Loucy (cell line): ENCODE measurements at regions not wholly inside any gene's neighbourhood (a gene's known extent, or its start where the extent isn't known, plus 50 kb on each side); places are given as distances from the start of the nearest gene placed in this dataset.

Experiments used
- H2AFZ ChIP-seq: fragments of 200-600 bp; sonication (generic); 2 replicates; pipeline ENCODE4 v1.6.0; 2016; ENCODE audit warnings: antibody characterized with exemption, mild to moderate bottlenecking, low read length, moderate library complexity
- H3F3A ChIP-seq: fragments of 200-600 bp; 2 replicates; pipeline ENCODE4 v1.6.0; 2016; ENCODE audit warnings: antibody characterized with exemption, low read depth, mild to moderate bottlenecking
- H3K27me3 ChIP-seq: fragments of 200-600 bp; sonication (generic); 2 replicates; pipeline ENCODE4 v1.6.1; 2014; ENCODE audit warnings: low read length, mild to moderate bottlenecking; ENCODE audit not compliant: insufficient read depth, poor library complexity, severe bottlenecking
- H3K36me3 ChIP-seq: fragments of 200-600 bp; sonication (generic); 2 replicates; pipeline ENCODE4 v1.6.1; 2016; ENCODE audit warnings: low read length; ENCODE audit not compliant: insufficient read depth
- H3K4me1 ChIP-seq: fragments of 200-600 bp; sonication (generic); 2 replicates; pipeline ENCODE4 v1.5.1; 2014; ENCODE audit warnings: low read length, mild to moderate bottlenecking; ENCODE audit not compliant: insufficient read depth, poor library complexity, severe bottlenecking
- H3K4me2 ChIP-seq: fragments of 200-600 bp; sonication (generic); 2 replicates; pipeline ENCODE4 v1.6.0; 2014; ENCODE audit warnings: antibody characterized with exemption, low read length, low read depth, mild to moderate bottlenecking; ENCODE audit not compliant: poor library complexity, severe bottlenecking
- H3K4me3 ChIP-seq: fragments of 200-600 bp; sonication (generic); 2 replicates; pipeline ENCODE4 v1.5.1; 2014; ENCODE audit warnings: low read length, mild to moderate bottlenecking, mixed read lengths; ENCODE audit not compliant: poor library complexity, severe bottlenecking
- H3K79me2 ChIP-seq: fragments of 200-600 bp; sonication (generic); 2 replicates; pipeline ENCODE4 v1.6.1; 2014; ENCODE audit warnings: low read length; ENCODE audit not compliant: insufficient read depth
- H3K9ac ChIP-seq: fragments of 200-600 bp; sonication (generic); 2 replicates; pipeline ENCODE4 v1.6.0; 2014; ENCODE audit warnings: mild to moderate bottlenecking, low read depth, low read length, moderate library complexity; ENCODE audit not compliant: poor library complexity, severe bottlenecking
- H3K9me2 ChIP-seq: fragments of 200-600 bp; sonication (generic); replicated peaks from 2 replicates; pipeline ENCODE4 v1.6.1; 2016; ENCODE audit warnings: low read depth, low read length, mixed read lengths
- H3K9me3 ChIP-seq: fragments of 200-600 bp; sonication (generic); 2 replicates; pipeline ENCODE4 v1.6.1; 2014; ENCODE audit warnings: mild to moderate bottlenecking, antibody characterized with exemption, low read length, low read depth; ENCODE audit not compliant: insufficient read depth
- H4K20me1 ChIP-seq: fragments of 200-600 bp; sonication (generic); 2 replicates; pipeline ENCODE4 v1.6.0; 2014; ENCODE audit warnings: antibody characterized with exemption, low read length, mild to moderate bottlenecking; ENCODE audit not compliant: insufficient read depth, poor library complexity, severe bottlenecking
- EZH2phosphoT487 ChIP-seq: fragments of 200-600 bp; IDR thresholded peaks from 2 replicates; pipeline ENCODE4 v1.6.1; 2018; ENCODE audit warnings: antibody characterized with exemption, mild to moderate bottlenecking, moderate library complexity, borderline replicate concordance
- TF ChIP-seq, protein P1 (sequence below): fragments of 200-600 bp; sonication (generic); conservative IDR thresholded peaks from 2 replicates; pipeline ENCODE4 v1.5.1; 2014; ENCODE audit warnings: mild to moderate bottlenecking, antibody characterized with exemption, low read length

DNA sequence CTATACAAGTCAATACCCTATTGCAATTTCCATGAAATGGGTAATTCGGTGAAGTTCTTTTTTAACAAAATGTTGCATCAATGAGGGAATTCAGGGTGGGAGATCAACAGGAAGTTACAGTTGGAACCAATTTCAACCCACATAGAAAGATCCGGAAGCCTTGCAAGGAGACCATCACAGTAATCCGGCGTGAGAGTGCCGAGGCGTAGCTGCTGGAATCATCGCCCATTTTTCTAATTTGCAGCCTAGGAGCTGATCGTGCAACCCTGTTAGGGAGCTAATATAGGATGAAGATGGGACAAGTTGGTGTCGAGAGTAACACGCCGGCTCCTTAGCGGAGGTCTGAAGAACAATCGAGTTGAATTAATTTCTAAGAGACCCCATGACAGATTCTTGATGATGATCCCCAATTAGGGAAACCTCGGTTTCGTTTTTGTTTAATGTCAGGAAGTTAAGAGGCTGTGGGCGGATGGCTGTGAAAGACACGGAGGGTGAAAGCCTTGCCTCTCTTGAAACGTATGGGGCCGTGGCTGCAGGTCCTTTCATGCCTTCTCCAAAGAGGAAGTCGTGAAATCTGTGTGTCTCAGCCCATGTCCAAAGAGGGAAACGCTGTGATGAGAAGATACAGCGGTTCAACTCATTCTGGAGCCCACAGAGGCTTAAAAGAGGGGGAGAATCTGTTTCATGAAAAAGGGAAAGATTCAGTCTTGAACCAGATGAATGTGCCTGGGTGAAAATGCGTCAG is 51.2 kb upstream of the CARD11 start:
- H3K9ac ChIP-seq, result peak overlapping the region; percentile 66

DNA sequence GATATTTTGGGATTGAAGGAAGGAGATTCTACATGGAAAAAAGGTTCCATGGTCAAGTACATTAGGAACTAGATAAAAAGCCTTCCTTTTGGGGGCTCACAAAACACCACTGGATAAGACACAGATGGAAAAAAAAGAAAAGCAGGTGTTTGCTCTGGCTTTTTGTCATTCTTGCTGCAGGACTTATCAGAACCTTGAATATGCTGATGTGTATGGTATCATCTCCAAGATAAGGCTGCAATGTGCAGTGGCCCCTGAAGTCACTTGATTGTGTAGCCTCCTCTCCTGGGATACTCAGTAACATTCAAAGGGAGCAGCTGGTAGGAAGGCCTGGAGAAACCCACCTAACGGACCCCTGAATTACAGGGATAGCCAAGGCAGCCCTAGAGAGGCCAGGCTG is 54.1 kb upstream of the CARD11 start:
- Histone ChIP-seq H3K9ac (no peak overlapping the region), H3K4me3 (no peak overlapping the region), H3K27me3 (no peaks in the 10 kb centered on the region), H3K36me3 (no peaks in the 10 kb centered on the region), H3F3A (peaks cover 16% of the 10 kb centered on the region), H3K4me2 (no peak overlapping the region), H3K9me2 (no peaks in the 10 kb centered on the region), H3K4me1 (peaks cover 53% of the 10 kb centered on the region), H3K9me3 (no peaks in the 10 kb centered on the region), H3K79me2 (no peaks in the 10 kb centered on the region), H2AFZ (no peak overlapping the region), H4K20me1 (no peaks in the 10 kb centered on the region)
- TF ChIP-seq, protein P1, sequence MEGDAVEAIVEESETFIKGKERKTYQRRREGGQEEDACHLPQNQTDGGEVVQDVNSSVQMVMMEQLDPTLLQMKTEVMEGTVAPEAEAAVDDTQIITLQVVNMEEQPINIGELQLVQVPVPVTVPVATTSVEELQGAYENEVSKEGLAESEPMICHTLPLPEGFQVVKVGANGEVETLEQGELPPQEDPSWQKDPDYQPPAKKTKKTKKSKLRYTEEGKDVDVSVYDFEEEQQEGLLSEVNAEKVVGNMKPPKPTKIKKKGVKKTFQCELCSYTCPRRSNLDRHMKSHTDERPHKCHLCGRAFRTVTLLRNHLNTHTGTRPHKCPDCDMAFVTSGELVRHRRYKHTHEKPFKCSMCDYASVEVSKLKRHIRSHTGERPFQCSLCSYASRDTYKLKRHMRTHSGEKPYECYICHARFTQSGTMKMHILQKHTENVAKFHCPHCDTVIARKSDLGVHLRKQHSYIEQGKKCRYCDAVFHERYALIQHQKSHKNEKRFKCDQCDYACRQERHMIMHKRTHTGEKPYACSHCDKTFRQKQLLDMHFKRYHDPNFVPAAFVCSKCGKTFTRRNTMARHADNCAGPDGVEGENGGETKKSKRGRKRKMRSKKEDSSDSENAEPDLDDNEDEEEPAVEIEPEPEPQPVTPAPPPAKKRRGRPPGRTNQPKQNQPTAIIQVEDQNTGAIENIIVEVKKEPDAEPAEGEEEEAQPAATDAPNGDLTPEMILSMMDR, result no peak
- TF ChIP-seq EZH2phosphoT487, result no peak

More for the DNA sequence above, 51.2 kb upstream of the CARD11 start:
- Histone ChIP-seq H3K4me2 (peak overlapping the region; percentile 80), H3K27me3 (no peaks in the 10 kb centered on the region), H3K36me3 (no peaks in the 10 kb centered on the region), H3F3A (peaks cover 21% of the 10 kb centered on the region), H3K4me1 (peaks cover 52% of the 10 kb centered on the region), H2AFZ (peak overlapping the region; percentile 62; the same call in 1 of the 2 replicates), H4K20me1 (no peaks in the 10 kb centered on the region), H3K9me3 (no peaks in the 10 kb centered on the region), H3K4me3 (peak overlapping the region; percentile 59), H3K9me2 (no peaks in the 10 kb centered on the region), H3K79me2 (no peaks in the 10 kb centered on the region)
- TF ChIP-seq, protein P1, result no peak
- no peak for TF ChIP-seq EZH2phosphoT487

GRCh38 chr7:3102159-3102558 is 58.5 kb upstream of the CARD11 start:
- Histone ChIP-seq H3K27me3 (no peaks in the 10 kb centered on the region), H3K79me2 (no peaks in the 10 kb centered on the region), H3K4me3 (no peak overlapping the region), H3F3A (no peaks in the 10 kb centered on the region), H3K9ac (no peak overlapping the region), H3K9me2 (no peaks in the 10 kb centered on the region), H3K4me1 (peaks cover 41% of the 10 kb centered on the region), H2AFZ (no peak overlapping the region), H4K20me1 (no peaks in the 10 kb centered on the region), H3K36me3 (no peaks in the 10 kb centered on the region), H3K4me2 (no peak overlapping the region), H3K9me3 (no peaks in the 10 kb centered on the region)
- TF ChIP-seq, protein P1, result no peak
- TF ChIP-seq EZH2phosphoT487, result no peak
